ENCODE measurements at regions not wholly inside any gene's neighbourhood (a gene's known extent, or its start where the extent isn't known, plus 50 kb on each side); places are given as distances from the start of the nearest gene placed in this dataset.
A peak's percentile ranks its signal among the peaks of the same experiment; 100 is the strongest.
"Not testable (repeated sequence)": the region's sequence is repeated elsewhere in the genome, so short reads cannot be mapped to it uniquely, and the experiment has no call there.

DNA sequence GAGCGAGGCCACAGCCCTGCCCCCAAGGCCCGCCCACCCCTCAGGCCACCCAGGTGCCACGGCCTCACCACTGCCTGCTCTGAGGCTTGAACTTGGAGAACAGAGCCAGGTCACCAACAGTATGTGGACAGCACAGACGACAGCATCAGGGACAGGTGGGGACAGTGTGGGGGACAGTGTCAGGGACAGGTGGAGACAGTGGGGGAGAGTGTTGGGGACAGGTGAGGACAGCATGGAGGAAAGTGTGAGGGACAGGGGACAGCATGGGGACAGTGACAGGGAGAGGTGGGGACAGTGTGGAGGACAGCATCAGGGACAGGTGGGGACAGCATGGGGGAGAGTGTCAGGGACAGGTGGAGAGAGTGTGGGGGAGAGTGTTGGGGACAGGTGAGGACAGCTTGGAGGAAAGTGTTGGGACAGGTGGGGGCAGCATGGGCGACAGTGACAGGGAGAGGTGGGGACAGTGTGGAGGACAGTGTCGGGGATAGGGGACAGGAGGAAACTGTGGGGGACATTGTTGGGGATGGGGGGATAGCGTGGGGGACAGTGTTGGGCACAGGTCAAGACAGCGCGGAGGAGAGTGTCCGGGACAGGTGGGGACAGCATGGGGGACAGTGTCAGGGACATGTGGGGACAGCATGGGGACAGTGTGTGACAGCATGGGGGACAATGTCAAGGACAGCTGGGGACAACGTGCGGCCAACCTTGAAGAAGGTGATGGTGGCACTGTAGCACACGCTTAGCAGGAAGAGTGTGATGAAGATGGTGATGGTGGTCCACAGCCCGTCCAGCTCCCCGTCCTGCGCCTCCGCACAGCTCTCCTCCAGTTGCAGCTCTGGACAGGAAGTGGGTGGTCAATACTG lies 114.9 kb downstream of the TMEM121 start:
- TF ChIP-seq, protein P1, sequence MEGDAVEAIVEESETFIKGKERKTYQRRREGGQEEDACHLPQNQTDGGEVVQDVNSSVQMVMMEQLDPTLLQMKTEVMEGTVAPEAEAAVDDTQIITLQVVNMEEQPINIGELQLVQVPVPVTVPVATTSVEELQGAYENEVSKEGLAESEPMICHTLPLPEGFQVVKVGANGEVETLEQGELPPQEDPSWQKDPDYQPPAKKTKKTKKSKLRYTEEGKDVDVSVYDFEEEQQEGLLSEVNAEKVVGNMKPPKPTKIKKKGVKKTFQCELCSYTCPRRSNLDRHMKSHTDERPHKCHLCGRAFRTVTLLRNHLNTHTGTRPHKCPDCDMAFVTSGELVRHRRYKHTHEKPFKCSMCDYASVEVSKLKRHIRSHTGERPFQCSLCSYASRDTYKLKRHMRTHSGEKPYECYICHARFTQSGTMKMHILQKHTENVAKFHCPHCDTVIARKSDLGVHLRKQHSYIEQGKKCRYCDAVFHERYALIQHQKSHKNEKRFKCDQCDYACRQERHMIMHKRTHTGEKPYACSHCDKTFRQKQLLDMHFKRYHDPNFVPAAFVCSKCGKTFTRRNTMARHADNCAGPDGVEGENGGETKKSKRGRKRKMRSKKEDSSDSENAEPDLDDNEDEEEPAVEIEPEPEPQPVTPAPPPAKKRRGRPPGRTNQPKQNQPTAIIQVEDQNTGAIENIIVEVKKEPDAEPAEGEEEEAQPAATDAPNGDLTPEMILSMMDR (conservative IDR thresholded peaks at IDR 0.05), result no peak
- no peak overlapping the region for H3K27ac ChIP-seq

GRCh38 chr14:105641951-105642350 lies 115.6 kb downstream of the TMEM121 start:
- not testable (repeated sequence) for H3K27ac ChIP-seq

DNA sequence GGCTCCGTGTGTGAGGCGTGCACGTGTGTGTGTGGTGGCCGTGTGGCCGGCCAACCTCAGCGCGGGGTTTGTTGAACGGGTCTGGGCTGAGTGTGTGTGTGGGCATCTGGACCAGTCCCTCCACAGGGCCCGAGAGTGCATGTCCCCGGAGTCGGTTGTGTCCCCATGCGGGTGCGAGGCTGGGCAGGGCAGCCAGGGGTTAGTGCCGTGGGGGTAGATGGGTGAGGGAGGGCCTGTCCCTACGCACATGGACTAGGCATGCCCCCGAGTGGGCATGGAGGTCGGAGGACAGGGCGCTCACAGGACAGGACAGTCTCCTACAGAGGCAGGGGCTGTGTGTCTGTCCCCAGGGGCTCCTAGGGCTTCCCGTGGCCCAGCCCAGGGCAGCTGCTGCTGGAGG lies 116.1 kb downstream of the TMEM121 start:
- not testable (repeated sequence) for H3K27ac ChIP-seq

DNA sequence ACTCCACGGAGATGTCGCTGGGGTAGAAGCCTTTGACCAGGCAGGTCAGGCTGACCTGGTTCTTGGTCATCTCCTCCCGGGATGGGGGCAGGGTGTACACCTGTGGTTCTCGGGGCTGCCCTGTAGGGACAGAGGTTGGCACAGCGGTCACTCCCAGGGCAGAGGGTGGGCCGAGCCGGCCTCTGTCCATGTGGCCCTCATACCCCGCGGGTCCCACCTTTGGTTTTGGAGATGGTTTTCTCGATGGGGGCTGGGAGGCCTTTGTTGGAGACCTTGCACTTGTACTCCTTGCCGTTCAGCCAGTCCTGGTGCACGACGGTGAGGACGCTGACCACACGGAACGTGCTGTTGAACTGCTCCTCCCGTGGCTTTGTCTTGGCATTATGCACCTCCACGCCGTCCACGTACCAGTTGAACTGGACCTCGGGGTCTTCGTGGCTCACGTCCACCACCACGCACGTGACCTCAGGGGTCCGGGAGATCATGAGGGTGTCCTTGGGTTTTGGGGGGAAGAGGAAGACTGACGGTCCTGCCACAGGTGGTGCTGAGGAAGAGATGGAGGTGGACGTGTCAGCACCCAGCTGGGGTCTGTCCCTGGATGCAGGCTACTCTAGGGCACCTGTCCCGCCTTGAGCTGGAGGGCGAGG lies 117.1 kb downstream of the TMEM121 start:
- H3K27ac ChIP-seq, result not testable (repeated sequence)

- H3K27ac ChIP-seq, result not testable (repeated sequence)
Measured at GRCh38 chr14:105644053-105644435, 117.7 kb downstream of the TMEM121 start.

DNA sequence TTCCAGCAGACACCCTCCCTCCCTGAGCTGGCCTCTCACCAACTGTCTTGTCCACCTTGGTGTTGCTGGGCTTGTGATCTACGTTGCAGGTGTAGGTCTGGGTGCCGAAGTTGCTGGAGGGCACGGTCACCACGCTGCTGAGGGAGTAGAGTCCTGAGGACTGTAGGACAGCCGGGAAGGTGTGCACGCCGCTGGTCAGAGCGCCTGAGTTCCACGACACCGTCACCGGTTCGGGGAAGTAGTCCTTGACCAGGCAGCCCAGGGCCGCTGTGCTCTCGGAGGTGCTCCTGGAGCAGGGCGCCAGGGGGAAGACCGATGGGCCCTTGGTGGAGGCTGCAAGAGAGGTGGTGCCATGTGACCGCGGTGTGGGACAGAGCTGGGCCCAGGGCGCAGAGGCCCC lies 118.1 kb downstream of the TMEM121 start:
- not testable (repeated sequence) for H3K27ac ChIP-seq

DNA sequence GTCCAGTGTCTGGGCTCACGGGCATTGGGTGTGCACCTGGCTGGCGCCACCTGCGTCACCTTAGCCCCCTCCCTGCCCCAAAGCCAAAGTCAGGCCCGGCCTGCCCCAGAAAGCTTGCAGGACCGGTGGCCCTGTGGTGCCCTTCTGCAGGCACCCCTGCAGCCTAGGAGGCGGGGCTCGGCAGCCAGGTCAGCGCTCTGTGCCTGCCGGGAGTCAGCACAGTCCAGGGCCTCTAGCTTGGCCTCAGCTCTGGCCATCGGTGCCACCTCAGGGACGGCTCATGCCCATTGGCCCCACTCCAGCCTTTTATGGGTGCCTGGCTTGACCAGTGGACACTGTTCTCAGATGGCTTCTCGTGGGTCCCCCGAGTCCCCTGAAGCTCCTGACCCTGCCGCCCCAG lies 118.5 kb downstream of the TMEM121 start:
- H3K27ac ChIP-seq, result not testable (repeated sequence)

DNA sequence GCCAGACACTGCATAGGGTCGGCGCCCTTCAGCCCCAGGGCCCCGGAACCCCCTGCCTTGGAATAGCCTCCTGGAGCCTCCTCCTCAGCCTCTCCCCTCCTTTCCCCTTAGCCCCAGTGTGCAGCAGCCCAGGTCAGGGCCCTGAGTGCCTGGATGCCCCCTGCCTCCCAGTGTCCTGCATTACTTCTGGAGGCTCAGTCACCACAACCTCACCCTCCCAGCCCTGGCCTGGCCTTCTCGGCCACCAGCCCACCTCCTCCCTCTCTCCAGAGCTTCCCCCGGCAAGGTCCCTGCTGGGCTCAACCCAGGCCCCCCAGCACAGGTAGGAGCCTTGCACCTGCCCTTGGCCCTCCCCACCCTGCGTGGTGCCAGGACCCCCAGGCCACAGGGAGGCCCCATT lies 119.0 kb downstream of the TMEM121 start:
- not testable (repeated sequence) for H3K27ac ChIP-seq

DNA sequence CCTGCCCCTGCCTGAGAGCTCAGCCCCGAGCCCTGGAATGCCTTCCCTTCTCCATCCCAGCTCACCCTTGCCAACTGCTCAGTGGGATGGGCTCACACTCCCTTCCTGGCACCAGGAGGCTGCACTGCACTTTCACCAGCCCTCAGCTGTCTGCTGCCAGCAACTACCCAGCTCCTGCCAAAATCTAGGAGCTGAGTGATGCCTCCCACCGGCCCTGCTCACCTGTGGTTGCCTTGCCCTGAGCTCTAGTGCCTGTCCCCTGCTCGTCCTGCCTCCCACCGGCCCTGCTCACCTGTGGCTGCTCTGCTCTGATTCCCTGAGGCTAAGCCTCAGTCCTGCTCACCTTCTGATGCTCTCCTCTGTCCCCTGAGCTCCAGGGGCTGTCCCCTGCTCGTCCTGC lies 119.8 kb downstream of the TMEM121 start:
- TF ChIP-seq, protein P1 (conservative IDR thresholded peaks at IDR 0.05), result no peak
- no peak overlapping the region for H3K27ac ChIP-seq

DNA sequence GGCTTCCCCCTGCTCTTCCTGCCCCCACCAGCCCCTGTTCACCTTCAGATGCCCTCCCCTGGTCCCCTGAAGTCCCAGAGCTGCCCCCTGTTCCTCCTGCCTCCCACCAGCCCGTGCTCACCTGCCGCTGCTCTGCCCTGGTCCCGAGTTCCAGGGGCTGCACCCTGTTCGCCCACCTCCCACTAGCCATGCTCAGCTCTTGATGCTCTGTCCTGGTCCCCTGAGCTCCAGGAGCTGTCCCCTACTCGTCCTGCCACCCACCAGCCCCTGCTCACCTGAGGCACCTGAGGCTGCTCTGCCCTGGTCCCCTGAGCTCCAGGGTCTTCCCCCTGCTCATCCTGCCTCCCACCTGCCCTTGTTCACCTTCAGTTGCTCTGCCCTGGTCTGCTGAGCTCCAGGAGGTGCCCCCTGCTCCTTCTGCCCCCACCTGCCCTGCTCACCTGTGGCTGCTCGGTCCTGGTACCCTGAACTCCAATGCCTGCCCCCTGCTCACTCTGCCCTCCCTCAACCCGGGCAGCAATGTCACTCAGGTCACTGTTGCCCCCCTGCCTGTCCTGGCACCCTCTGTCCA lies 120.4 kb downstream of the TMEM121 start:
- not testable (repeated sequence) for H3K27ac ChIP-seq

GRCh38 chr14:105647426-105647783 lies 121.0 kb downstream of the TMEM121 start:
- not testable (repeated sequence) for H3K27ac ChIP-seq

GRCh38 chr14:105647784-105648608 lies 121.6 kb downstream of the TMEM121 start:
- TF ChIP-seq, protein P1 (conservative IDR thresholded peaks at IDR 0.05), result no peak
- H3K27ac ChIP-seq, result no peak overlapping the region

GRCh38 chr14:105648609-105649535 lies 122.5 kb downstream of the TMEM121 start:
- H3K27ac ChIP-seq, result not testable (repeated sequence)

DNA sequence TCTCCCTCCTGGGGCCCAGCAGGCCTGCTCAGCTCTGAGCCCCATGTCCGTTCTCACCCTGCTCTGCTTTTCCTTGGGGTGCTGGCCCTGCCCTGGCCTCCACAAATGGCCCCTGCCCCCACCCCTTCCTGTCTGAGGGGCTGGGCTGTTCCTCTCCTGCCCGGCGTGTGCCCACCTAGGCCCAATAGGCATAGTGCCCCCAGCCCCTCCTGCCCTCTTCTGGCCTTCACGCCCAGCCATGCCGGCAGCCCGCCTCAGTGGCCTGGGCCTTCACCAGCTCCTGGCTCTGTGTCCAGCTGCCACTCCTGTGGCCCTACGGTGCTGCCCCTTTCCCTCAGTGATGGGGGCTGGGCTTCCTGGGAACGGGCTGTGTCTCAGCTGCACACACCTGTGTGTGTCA lies 125.9 kb downstream of the TMEM121 start:
- H3K27ac ChIP-seq, result not testable (repeated sequence)

GRCh38 chr14:105653921-105654320 lies 127.5 kb downstream of the TMEM121 start:
- not testable (repeated sequence) for H3K27ac ChIP-seq

GRCh38 chr14:105659255-105659654 lies 132.9 kb downstream of the TMEM121 start:
- H3K27ac ChIP-seq, result peak overlapping the region; percentile 35

Measured in VCaP (cell line).